Mesothelial cell of epicardium (in vitro differentiated cells): ENCODE measurements at regions not wholly inside any gene's neighbourhood (a gene's known extent, or its start where the extent isn't known, plus 50 kb on each side); places are given as distances from the start of the nearest gene placed in this dataset.

Source experiments
- DNase-seq, 2 experiments: peaks; one replicate each; pipeline ENCODE4 v3.0.0; 2021; ENCODE audit warnings: low spot score in 2 of 2; ENCODE audit not compliant: unreplicated experiment in 2 of 2
- H3K27ac Mint-ChIP-seq: 2 replicates; pipeline ENCODE4 v1.8.0; 2021; ENCODE audit warnings: mixed read lengths
- H3K27me3 Mint-ChIP-seq: 2 replicates; pipeline ENCODE4 v1.8.0; 2021; ENCODE audit warnings: low read depth, mixed read lengths
- H3K36me3 Mint-ChIP-seq: 2 replicates; pipeline ENCODE4 v1.8.0; 2021; ENCODE audit warnings: mixed read lengths
- H3K4me1 Mint-ChIP-seq: 2 replicates; pipeline ENCODE4 v1.8.0; 2021; ENCODE audit warnings: mixed read lengths
- H3K4me3 Mint-ChIP-seq: 2 replicates; pipeline ENCODE4 v1.8.0; 2021; ENCODE audit warnings: mild to moderate bottlenecking, moderate library complexity, mixed read lengths
- H3K9me3 Mint-ChIP-seq: 2 replicates; pipeline ENCODE4 v1.8.0; 2021; ENCODE audit warnings: mixed read lengths
- CTCF ChIP-seq: fragments of 200-600 bp; sonication (generic); IDR thresholded peaks from one replicate; pipeline ENCODE4 v1.5.0; 2021; ENCODE audit warnings: antibody characterized with exemption; ENCODE audit not compliant: unreplicated experiment

GRCh38 chr3:197408177-197408957, 110.0 kb upstream of the DLG1 start:
- Mint-ChIP-seq H3K4me3 (no peak overlapping the region), H3K27me3 (peaks cover 1% of the 10 kb centered on the region), H3K36me3 (peaks cover 2% of the 10 kb centered on the region), H3K27ac (peak overlapping the region; percentile 30), H3K9me3 (peaks cover 28% of the 10 kb centered on the region), H3K4me1 (peaks cover 9% of the 10 kb centered on the region)
- TF ChIP-seq CTCF: no peak
- DNase-seq: no peak

GRCh38 chr3:197407526-197407925, 109.1 kb upstream of the DLG1 start:
- H3K36me3 Mint-ChIP-seq: peaks cover 2% of the 10 kb centered on the region
- H3K9me3 Mint-ChIP-seq: peaks cover 20% of the 10 kb centered on the region
- H3K4me1 Mint-ChIP-seq: peaks cover 9% of the 10 kb centered on the region
- no peak overlapping the region for H3K27ac Mint-ChIP-seq
- TF ChIP-seq CTCF: no peak
- H3K27me3 Mint-ChIP-seq: peaks cover 1% of the 10 kb centered on the region
- no peak overlapping the region for H3K4me3 Mint-ChIP-seq
- no peak for DNase-seq

- Mint-ChIP-seq H3K9me3 (peaks cover 16% of the 10 kb centered on the region), H3K4me3 (no peak overlapping the region), H3K27ac (no peak overlapping the region), H3K36me3 (peaks cover 2% of the 10 kb centered on the region), H3K4me1 (peaks cover 9% of the 10 kb centered on the region), H3K27me3 (peaks cover under 1% of the 10 kb centered on the region)
- DNase-seq: peak in 1 of 2 experiments; percentile 21
- TF ChIP-seq CTCF: no peak
Observed at GRCh38 chr3:197407053-197407452, 108.6 kb upstream of the DLG1 start.

- Mint-ChIP-seq H3K9me3 (peaks cover 12% of the 10 kb centered on the region), H3K4me3 (no peak overlapping the region), H3K27ac (no peak overlapping the region), H3K4me1 (peaks cover 9% of the 10 kb centered on the region), H3K36me3 (peaks cover 2% of the 10 kb centered on the region), H3K27me3 (no peaks in the 10 kb centered on the region)
- DNase-seq: peak in 1 of 2 experiments; percentile 35
- TF ChIP-seq CTCF: no peak
Observed at GRCh38 chr3:197406266-197406665, 107.9 kb upstream of the DLG1 start.

GRCh38 chr3:197404754-197405153, 106.3 kb upstream of the DLG1 start:
- DNase-seq: no peak
- no peaks in the 10 kb centered on the region for H3K36me3 Mint-ChIP-seq
- no peak for TF ChIP-seq CTCF
- H3K27ac Mint-ChIP-seq: no peak overlapping the region
- peaks cover 9% of the 10 kb centered on the region for H3K4me1 Mint-ChIP-seq
- no peaks in the 10 kb centered on the region for H3K27me3 Mint-ChIP-seq
- H3K9me3 Mint-ChIP-seq: peaks cover 6% of the 10 kb centered on the region
- H3K4me3 Mint-ChIP-seq: no peak overlapping the region
